ENCODE measurements at regions not wholly inside any gene's neighbourhood (a gene's known extent, or its start where the extent isn't known, plus 50 kb on each side); places are given as distances from the start of the nearest gene placed in this dataset.

GRCh38 chr17:5846001-5846400 lies 224.2 kb upstream of the WSCD1 start:
- TF ChIP-seq POLR2A (IDR thresholded peaks at IDR 0.05) (no peak), CTCF (IDR thresholded peaks at IDR 0.05) (no peak)
